ENCODE measurements at regions not wholly inside any gene's neighbourhood (a gene's known extent, or its start where the extent isn't known, plus 50 kb on each side); places are given as distances from the start of the nearest gene placed in this dataset.

- no peak for TF ChIP-seq ZBTB11 (CRISPR knock-in tag; IDR thresholded peaks at IDR 0.05)
- TF ChIP-seq TAF1 (IDR thresholded peaks at IDR 0.05; ENCODE audit: borderline replicate concordance, low read depth, low read length): no peak
- TF ChIP-seq SUZ12 (IDR thresholded peaks at IDR 0.05; ENCODE audit: unreplicated experiment): no peak
- TF ChIP-seq IKZF2 (IDR thresholded peaks at IDR 0.05): no peak
- no peak for TF ChIP-seq SMAD5 (IDR thresholded peaks at IDR 0.05; ENCODE audit: low read depth)
- no peak for TF ChIP-seq BACH1 (IDR thresholded peaks at IDR 0.05; ENCODE audit: borderline replicate concordance)
- no peak for TF ChIP-seq IRF5 (IDR thresholded peaks at IDR 0.05; ENCODE audit: borderline replicate concordance)
- no peak for TF ChIP-seq STAT3 (IDR thresholded peaks at IDR 0.05; ENCODE audit: low read depth, low read length)
Observed at GRCh38 chr9:80233906-80234305, 662.1 kb downstream of the TLE4 start (continued).

- Histone ChIP-seq H3K9me3 (replicated peaks; ENCODE audit: control insufficient read depth, insufficient read depth, low read length) (no peaks in the 10 kb centered on the region; the same call in 2 of the 3 replicates), H3K27me3 (replicated peaks in 1 of 2; ENCODE audit: control insufficient read depth in 2 of 2, insufficient read depth in 2 of 2, low read length in 1 of 2) (no peaks in the 10 kb centered on the region), H4K20me1 (ENCODE audit: control insufficient read depth, insufficient read depth) (no peaks in the 10 kb centered on the region), H3K36me3 (ENCODE audit: control insufficient read depth in 2 of 2, insufficient read depth in 2 of 2, low read length in 1 of 2) (no peaks in the 10 kb centered on the region), H3K9ac (ENCODE audit: control insufficient read depth, insufficient read depth, low read length) (no peak overlapping the region), H3K79me2 (ENCODE audit: control insufficient read depth, insufficient read depth, low read length) (no peaks in the 10 kb centered on the region), H2AFZ (ENCODE audit: control insufficient read depth, low read depth, low read length) (no peak overlapping the region), H3K27ac (ENCODE audit: control insufficient read depth, insufficient read depth) (no peak overlapping the region), H3K4me3 (no peak overlapping the region), H3K4me1 (ENCODE audit: control insufficient read depth, insufficient read depth, low read length) (no peaks in the 10 kb centered on the region), H3K4me2 (ENCODE audit: control insufficient read depth, insufficient read depth) (no peak overlapping the region)
- 0% methylated on average over 1 of the region's 1 CpG for WGBS (ENCODE audit: insufficient coverage, insufficient replicate concordance, low lambda C conversion rate, missing lambda C conversion rate)
- ChIA-PET RAD21 (ENCODE audit: unreplicated experiment) (no interaction called here), SMC1A (ENCODE audit: uncharacterized antibody, unreplicated experiment) (no interaction called here), POLR2A (no interaction called here), CTCF (no interaction called here)
- intact Hi-C loops (cut with micrococcal nuclease; ENCODE audit: unreplicated experiment) (no loop called here), in situ Hi-C loops (cut with MboI) (no loop called here)
- DNase-seq (ENCODE audit: low read depth, low spot score) (no peak), FAIRE-seq (no peak), ATAC-seq (no peak)
- no TSS peak for BruUV-seq (replicated peaks)
- TF ChIP-seq ESRRA (IDR thresholded peaks at IDR 0.05; ENCODE audit: low read length): no peak
- no peak for TF ChIP-seq MTA2 (IDR thresholded peaks at IDR 0.05; ENCODE audit: low read depth)
- TF ChIP-seq PML (IDR thresholded peaks at IDR 0.05; ENCODE audit: low read length): no peak
- no peak for TF ChIP-seq RAD21 (IDR thresholded peaks at IDR 0.05; ENCODE audit: insufficient read depth, low read depth, low read length)
- no peak for TF ChIP-seq WRNIP1 (IDR thresholded peaks at IDR 0.05; ENCODE audit: borderline replicate concordance, low read depth, low read length)
- no peak for TF ChIP-seq SIN3A (IDR thresholded peaks at IDR 0.05; ENCODE audit: low read depth, low read length)
- no peak for TF ChIP-seq ZNF24 (IDR thresholded peaks at IDR 0.05)
- no peak for TF ChIP-seq CTCF (IDR thresholded peaks at IDR 0.05 in 2 of 3, conservative IDR thresholded peaks at IDR 0.05 in 1 of 3; ENCODE audit: control insufficient read depth in 2 of 3, extremely low read depth in 1 of 3, insufficient read depth in 1 of 3, low read depth in 3 of 3, low read length in 3 of 3)
- no peak for TF ChIP-seq LARP7 (IDR thresholded peaks at IDR 0.05)
- no peak for TF ChIP-seq JUND (IDR thresholded peaks at IDR 0.05; ENCODE audit: low read depth, low read length)
- no peak for TF ChIP-seq KLF5 (IDR thresholded peaks at IDR 0.05; ENCODE audit: partially characterized antibody)
Observed at GRCh38 chr9:80233102-80233843, 661.5 kb downstream of the TLE4 start.

Measured in GM12878 (cell line).